Neural progenitor cell (in vitro differentiated cells): ENCODE measurements at regions not wholly inside any gene's neighbourhood (a gene's known extent, or its start where the extent isn't known, plus 50 kb on each side); places are given as distances from the start of the nearest gene placed in this dataset.
"Not testable (repeated sequence)": the region's sequence is repeated elsewhere in the genome, so short reads cannot be mapped to it uniquely, and the experiment has no call there.

Experiments
- DNase-seq: peaks from one replicate; pipeline ENCODE4 v3.0.0-alpha.2; 2016; ENCODE audit warnings: low spot score
- H2AFZ ChIP-seq: fragments of 200-600 bp; sonication (generic); replicated peaks from 2 replicates; pipeline ENCODE4 v1.6.1; 2016; ENCODE audit warnings: antibody characterized with exemption
- H3F3A ChIP-seq: fragments of 200-600 bp; sonication (generic); 2 replicates; pipeline ENCODE4 v1.6.1; 2016; ENCODE audit warnings: antibody characterized with exemption, low read depth
- H3K27ac ChIP-seq: fragments of 200-600 bp; sonication (generic); 2 replicates; pipeline ENCODE4 v1.5.1; 2016; ENCODE audit warnings: mild to moderate bottlenecking
- H3K27me3 ChIP-seq: fragments of 200-600 bp; sonication (generic); 2 replicates; pipeline ENCODE4 v1.6.1; 2016; ENCODE audit warnings: mild to moderate bottlenecking, moderate library complexity
- H3K36me3 ChIP-seq: fragments of 200-600 bp; sonication (generic); 2 replicates; pipeline ENCODE4 v1.5.1; 2016
- H3K4me1 ChIP-seq: fragments of 200-600 bp; sonication (generic); 2 replicates; pipeline ENCODE4 v1.6.1; 2016; ENCODE audit warnings: mixed run types
- H3K4me2 ChIP-seq: fragments of 200-600 bp; sonication (generic); 2 replicates; pipeline ENCODE4 v1.6.1; 2016
- H3K4me3 ChIP-seq: fragments of 200-600 bp; sonication (generic); 2 replicates; pipeline ENCODE4 v1.5.1; 2016
- H3K79me2 ChIP-seq: fragments of 200-600 bp; sonication (generic); 2 replicates; pipeline ENCODE4 v1.6.1; 2016; ENCODE audit warnings: low read depth
- H3K9ac ChIP-seq: fragments of 200-600 bp; sonication (generic); 2 replicates; pipeline ENCODE4 v1.6.1; 2016
- H3K9me3 ChIP-seq: fragments of 200-600 bp; sonication (generic); 2 replicates; pipeline ENCODE4 v1.5.1; 2016; ENCODE audit warnings: low read depth
- H4K20me1 ChIP-seq: fragments of 200-600 bp; sonication (generic); 2 replicates; pipeline ENCODE4 v1.6.1; 2016; ENCODE audit warnings: low read depth
- H3K27ac Mint-ChIP-seq: 3 replicates; pipeline ENCODE4 v1.8.0; 2021; ENCODE audit warnings: mixed read lengths
- H3K27me3 Mint-ChIP-seq: 2 replicates; pipeline ENCODE4 v1.8.0; 2022; ENCODE audit warnings: low read depth, mild to moderate bottlenecking, inconsistent platforms, moderate library complexity, mixed read lengths; ENCODE audit not compliant: insufficient read depth
- H3K36me3 Mint-ChIP-seq: 3 replicates; pipeline ENCODE4 v1.8.0; 2021; ENCODE audit warnings: mixed read lengths
- H3K4me1 Mint-ChIP-seq: 3 replicates; pipeline ENCODE4 v1.8.0; 2021; ENCODE audit warnings: mixed read lengths
- H3K4me3 Mint-ChIP-seq: 3 replicates; pipeline ENCODE4 v1.8.0; 2021; ENCODE audit warnings: mild to moderate bottlenecking, moderate library complexity, mixed read lengths
- H3K9me3 Mint-ChIP-seq: 3 replicates; pipeline ENCODE4 v1.8.0; 2020; ENCODE audit warnings: mixed read lengths

- not testable (repeated sequence) for H3K4me2 ChIP-seq, H3K36me3 Mint-ChIP-seq, H3K36me3 ChIP-seq, H2AFZ ChIP-seq, H3K4me1 ChIP-seq, H3F3A ChIP-seq, H3K27me3 ChIP-seq, H3K27ac ChIP-seq, H3K4me3 ChIP-seq, H3K79me2 ChIP-seq, H3K4me1 Mint-ChIP-seq, H4K20me1 ChIP-seq, H3K4me3 Mint-ChIP-seq, H3K9me3 Mint-ChIP-seq, H3K27me3 Mint-ChIP-seq, H3K27ac Mint-ChIP-seq, H3K9ac ChIP-seq, DNase-seq, H3K9me3 ChIP-seq
Observed at GRCh38 chr5:34258598-34258997, 215.6 kb upstream of the C1QTNF3 start.

GRCh38 chr5:34261020-34261419 is 218.0 kb upstream of the C1QTNF3 start:
- not testable (repeated sequence) for H3K9me3 ChIP-seq, H3K79me2 ChIP-seq, H3K4me1 ChIP-seq, H3K36me3 Mint-ChIP-seq, H3K27ac Mint-ChIP-seq, H3F3A ChIP-seq, H3K36me3 ChIP-seq, H3K27me3 ChIP-seq, H3K9ac ChIP-seq, H3K4me3 ChIP-seq, H3K27me3 Mint-ChIP-seq, H3K27ac ChIP-seq, H4K20me1 ChIP-seq, DNase-seq, H3K4me3 Mint-ChIP-seq, H3K9me3 Mint-ChIP-seq, H3K4me2 ChIP-seq, H2AFZ ChIP-seq
- H3K4me1 Mint-ChIP-seq: peaks cover 11% of the 10 kb centered on the region

- not testable (repeated sequence) for H2AFZ ChIP-seq, H3K79me2 ChIP-seq, H3K4me3 ChIP-seq, H4K20me1 ChIP-seq, H3K27me3 Mint-ChIP-seq, H3K9me3 Mint-ChIP-seq, H3K27me3 ChIP-seq, H3K9ac ChIP-seq, H3K4me1 ChIP-seq, H3K36me3 Mint-ChIP-seq, H3K4me1 Mint-ChIP-seq, H3K27ac ChIP-seq, DNase-seq, H3K9me3 ChIP-seq, H3K36me3 ChIP-seq, H3K4me3 Mint-ChIP-seq, H3F3A ChIP-seq, H3K27ac Mint-ChIP-seq, H3K4me2 ChIP-seq
Observed at GRCh38 chr5:34266151-34266550, 223.1 kb upstream of the C1QTNF3 start.

GRCh38 chr5:34296759-34297158 is 253.7 kb upstream of the C1QTNF3 start:
- H3K27me3 ChIP-seq, H3K4me1 ChIP-seq, H3K27ac Mint-ChIP-seq, H3K27me3 Mint-ChIP-seq, DNase-seq, H3K9ac ChIP-seq, H3K79me2 ChIP-seq, H3K9me3 Mint-ChIP-seq, H3K36me3 ChIP-seq, H3K4me2 ChIP-seq, H3K4me1 Mint-ChIP-seq, H3K27ac ChIP-seq, H3K4me3 Mint-ChIP-seq, H3F3A ChIP-seq, H2AFZ ChIP-seq, H3K4me3 ChIP-seq, H4K20me1 ChIP-seq, H3K36me3 Mint-ChIP-seq, H3K9me3 ChIP-seq: not testable (repeated sequence)

- not testable (repeated sequence) for DNase-seq, H3K36me3 ChIP-seq, H3K27ac ChIP-seq, H3K4me2 ChIP-seq, H3K27ac Mint-ChIP-seq, H3K4me3 ChIP-seq, H3K4me3 Mint-ChIP-seq, H3K4me1 Mint-ChIP-seq, H3K27me3 Mint-ChIP-seq, H3K36me3 Mint-ChIP-seq, H3K9me3 Mint-ChIP-seq, H3K79me2 ChIP-seq, H3K4me1 ChIP-seq, H4K20me1 ChIP-seq, H3F3A ChIP-seq, H3K9me3 ChIP-seq, H3K9ac ChIP-seq, H3K27me3 ChIP-seq, H2AFZ ChIP-seq
Observed at GRCh38 chr5:34329201-34329600, 286.2 kb upstream of the C1QTNF3 start.

GRCh38 chr5:34329611-34330108 is 286.6 kb upstream of the C1QTNF3 start:
- not testable (repeated sequence) for H3K9me3 ChIP-seq, H3K4me3 ChIP-seq, H3K9ac ChIP-seq, H3K79me2 ChIP-seq, H3K27ac Mint-ChIP-seq, H3K36me3 ChIP-seq, H2AFZ ChIP-seq, H4K20me1 ChIP-seq, H3K4me3 Mint-ChIP-seq, H3K36me3 Mint-ChIP-seq, H3F3A ChIP-seq, H3K9me3 Mint-ChIP-seq, H3K27me3 ChIP-seq, H3K4me1 Mint-ChIP-seq, H3K4me1 ChIP-seq, DNase-seq, H3K27me3 Mint-ChIP-seq, H3K27ac ChIP-seq, H3K4me2 ChIP-seq

GRCh38 chr5:34331928-34332454 is 289.0 kb upstream of the C1QTNF3 start:
- not testable (repeated sequence) for H2AFZ ChIP-seq, H3K4me1 ChIP-seq, H3K36me3 Mint-ChIP-seq, H3K27me3 ChIP-seq, DNase-seq, H3K9ac ChIP-seq, H3K9me3 Mint-ChIP-seq, H3K27me3 Mint-ChIP-seq, H3K4me1 Mint-ChIP-seq, H3K4me3 ChIP-seq, H3K36me3 ChIP-seq, H3K79me2 ChIP-seq, H3K4me2 ChIP-seq, H3K27ac Mint-ChIP-seq, H3K4me3 Mint-ChIP-seq, H3F3A ChIP-seq, H4K20me1 ChIP-seq, H3K9me3 ChIP-seq, H3K27ac ChIP-seq

- not testable (repeated sequence) for H3K4me3 ChIP-seq, DNase-seq, H3K36me3 ChIP-seq, H3K27ac Mint-ChIP-seq, H3K79me2 ChIP-seq, H3K4me2 ChIP-seq, H3K9me3 Mint-ChIP-seq, H3F3A ChIP-seq, H3K36me3 Mint-ChIP-seq, H3K4me1 Mint-ChIP-seq, H3K4me3 Mint-ChIP-seq, H3K27ac ChIP-seq, H3K4me1 ChIP-seq, H3K27me3 ChIP-seq, H4K20me1 ChIP-seq, H3K9me3 ChIP-seq, H3K9ac ChIP-seq, H3K27me3 Mint-ChIP-seq
- H2AFZ ChIP-seq: peak overlapping the region; percentile 19
Observed at GRCh38 chr5:34339408-34340001, 296.5 kb upstream of the C1QTNF3 start.
